UCSD-AML1 (cell line): ENCODE measurements at regions not wholly inside any gene's neighbourhood (a gene's known extent, or its start where the extent isn't known, plus 50 kb on each side); places are given as distances from the start of the nearest gene placed in this dataset.
"Not testable (repeated sequence)": the region's sequence is repeated elsewhere in the genome, so short reads cannot be mapped to it uniquely, and the experiment has no call there.

ENCODE experiments used
- DNase-seq: peaks from one replicate; lab custom pipeline; 2025; ENCODE audit not compliant: unreplicated experiment; lab: John Stamatoyannopoulos, UW

DNA sequence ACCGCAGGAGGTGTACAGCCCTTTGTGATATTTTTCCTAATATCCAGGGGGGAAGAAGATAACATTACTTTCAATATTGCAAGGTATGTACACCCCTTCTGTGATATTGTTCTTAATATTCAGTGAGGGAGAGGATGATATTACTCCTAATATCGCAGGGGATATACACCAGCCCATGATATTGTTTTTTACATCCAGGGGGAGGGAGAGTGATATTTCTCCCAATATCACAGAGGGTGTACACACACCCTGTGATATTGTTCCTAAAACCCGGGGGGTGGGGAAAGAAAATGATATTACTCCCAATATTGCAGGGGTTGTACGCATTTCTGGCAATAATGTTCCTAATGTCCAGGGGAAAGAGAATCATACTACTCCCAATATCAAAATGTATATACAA is 58.0 kb upstream of the SLC25A48 start:
- no peak for DNase-seq

DNA sequence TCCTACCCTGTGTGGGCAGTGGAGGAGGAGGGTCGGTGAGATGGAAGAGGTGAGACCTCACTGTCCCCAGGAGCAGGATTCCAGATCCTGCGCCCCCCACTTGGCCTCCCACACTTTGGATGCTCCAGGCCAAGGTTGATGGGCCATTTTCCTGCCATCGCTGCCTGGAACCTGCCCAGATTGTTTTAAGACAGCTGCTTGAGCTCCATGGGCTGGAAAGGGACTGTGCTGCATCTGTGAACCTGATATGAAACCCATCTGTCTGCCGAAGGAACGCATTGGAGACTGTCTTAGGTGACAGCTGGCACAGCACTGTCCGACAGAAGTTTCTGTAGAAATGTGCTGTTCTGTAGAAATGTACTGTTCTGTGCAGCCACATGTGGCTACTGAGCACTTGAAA is 72.7 kb upstream of the SLC25A48 start:
- DNase-seq, result no peak

DNA sequence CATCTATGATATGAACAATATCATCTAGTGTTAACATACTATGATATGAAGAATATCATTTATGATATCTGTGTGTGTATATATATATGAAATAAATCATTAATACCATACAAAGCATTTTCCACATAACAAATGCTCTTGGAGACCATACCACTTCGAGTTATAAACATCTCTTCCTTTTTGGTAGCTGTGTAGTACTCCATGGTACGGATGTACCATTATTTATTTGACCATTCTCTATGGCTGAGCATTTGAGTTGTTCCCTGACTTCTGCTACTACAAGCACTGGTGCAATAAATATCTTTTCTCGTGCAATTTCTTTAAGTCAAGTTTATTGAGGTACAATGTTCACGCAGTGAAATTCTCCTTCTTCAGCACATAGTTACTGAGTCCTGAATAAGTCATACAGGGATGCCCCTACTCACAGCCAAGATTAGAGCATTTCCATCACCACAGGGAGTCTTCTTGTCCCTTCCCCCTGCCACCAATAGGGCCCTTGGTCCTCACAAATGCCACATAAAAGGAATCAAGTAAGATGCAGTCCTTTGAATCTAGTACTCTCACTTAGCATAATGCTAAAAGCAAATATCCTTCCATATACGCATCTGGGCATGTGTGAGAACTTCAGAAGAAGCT is 75.2 kb upstream of the SLC25A48 start:
- DNase-seq, result no peak

DNA sequence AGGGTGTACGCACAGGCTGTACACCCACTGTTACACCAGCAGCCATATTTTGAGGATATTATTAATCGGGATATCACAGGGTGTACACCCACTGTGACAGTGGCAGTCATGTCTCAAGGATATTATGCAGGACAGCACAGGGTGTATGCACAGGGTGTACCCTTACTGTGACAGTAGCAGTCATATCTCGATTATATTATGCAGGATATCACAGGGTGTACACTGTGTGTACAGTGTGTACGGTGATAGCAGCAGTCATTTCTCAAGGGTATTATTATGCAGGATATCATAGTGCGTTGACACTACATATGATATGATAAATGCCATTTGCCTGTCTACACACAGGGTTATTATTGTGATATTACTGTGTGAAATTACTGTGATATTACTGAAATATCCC is 80.5 kb upstream of the SLC25A48 start:
- DNase-seq, result no peak

DNA sequence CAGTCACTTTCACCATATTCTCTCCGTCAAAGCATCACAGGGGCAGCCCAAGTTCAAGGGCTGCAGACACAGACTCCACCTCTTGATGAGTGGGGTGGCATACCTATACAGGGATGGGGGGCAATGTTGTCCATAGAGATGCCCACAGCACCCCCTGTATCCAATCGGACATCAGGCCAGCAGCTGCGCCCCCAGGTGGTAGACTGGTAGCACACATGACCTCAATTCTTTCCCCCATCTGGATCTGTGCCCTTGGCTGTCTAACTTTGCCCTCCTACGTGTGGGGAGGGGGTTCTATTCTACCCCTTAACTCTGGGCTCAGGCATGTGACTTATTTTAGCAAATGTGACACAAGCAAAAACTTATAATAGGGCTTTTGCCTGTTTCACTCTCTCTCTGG is 84.0 kb upstream of the SLC25A48 start:
- no peak for DNase-seq

DNA sequence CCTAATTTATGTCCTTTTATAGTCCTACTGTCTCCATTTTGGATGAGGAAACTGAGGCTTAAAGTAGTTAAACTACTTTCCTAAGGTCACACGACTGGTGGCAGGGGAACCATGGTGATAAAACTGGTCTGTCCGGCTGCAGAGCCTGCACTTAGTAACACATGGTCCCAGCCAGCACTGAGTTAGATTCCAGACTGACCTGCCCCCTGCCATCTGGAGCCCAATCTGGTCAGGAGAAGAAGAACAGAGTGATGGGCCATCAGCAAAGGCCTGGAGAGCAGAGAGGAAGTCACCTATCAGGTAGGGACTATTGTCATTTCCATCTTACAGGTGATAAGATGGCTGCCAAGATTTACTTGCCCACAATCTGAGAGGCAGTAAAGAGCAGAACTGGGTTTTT is 86.6 kb upstream of the SLC25A48 start:
- DNase-seq, result no peak

DNA sequence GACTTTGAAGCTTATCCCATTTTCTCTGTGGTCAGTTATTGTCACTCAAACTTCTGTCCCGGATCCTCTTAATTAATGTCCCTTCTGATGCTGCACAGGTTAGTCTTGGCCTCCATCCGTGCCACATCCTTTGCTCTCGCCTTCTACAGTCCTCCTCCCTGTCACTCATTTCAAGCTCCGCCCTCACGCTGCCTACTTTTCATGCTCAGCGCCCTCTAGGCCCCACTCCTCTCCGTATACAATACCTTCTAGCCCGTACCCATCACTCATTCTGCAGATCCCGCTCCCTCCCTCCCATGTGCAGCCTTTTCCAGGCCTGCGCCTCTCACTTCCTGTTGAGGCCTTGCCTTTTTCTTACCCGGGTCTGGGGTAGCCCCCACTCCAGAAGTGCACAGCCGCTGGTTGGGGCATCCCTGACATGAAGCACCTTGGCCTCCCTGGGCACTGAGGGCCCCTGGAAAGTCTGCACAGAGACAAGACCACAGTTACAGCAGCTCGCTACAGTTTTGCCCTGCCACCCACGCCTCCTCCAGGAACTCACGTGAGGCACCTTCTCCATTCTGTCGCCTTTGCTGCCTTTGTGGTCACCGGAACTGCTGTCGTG is 88.5 kb upstream of the SLC25A48 start:
- DNase-seq, result no peak

DNA sequence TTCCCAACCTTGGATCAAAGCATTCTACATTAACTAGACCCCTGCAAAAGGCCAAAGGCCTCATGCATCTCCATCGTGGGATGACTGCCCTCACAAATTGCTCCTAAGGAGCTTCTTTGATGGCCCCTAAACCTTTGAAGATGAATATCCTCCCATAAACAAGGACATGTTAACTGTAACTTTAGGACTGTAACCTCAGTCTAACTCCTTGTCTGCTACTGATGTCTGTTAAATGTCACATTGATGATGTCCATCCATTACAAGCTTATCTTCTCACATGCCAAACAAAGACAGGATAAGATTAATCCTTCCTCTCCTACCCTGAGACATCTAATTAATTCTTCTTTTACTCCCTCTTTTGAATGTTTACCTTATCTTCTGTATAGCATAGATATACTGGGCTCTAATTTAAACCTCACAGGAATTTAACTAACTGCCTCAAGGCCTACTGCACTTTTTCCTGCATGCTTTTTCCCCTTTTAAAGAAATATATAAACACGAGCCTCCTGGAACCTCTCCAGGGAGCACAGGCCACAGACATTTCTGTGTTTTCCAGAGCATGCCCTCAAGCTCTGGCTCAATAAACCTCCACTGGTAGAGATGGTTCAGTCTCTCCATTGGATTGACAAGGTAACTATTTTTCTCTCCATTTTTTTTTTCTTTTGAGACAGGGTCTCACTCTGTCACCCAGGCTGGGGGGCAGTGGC is 90.6 kb upstream of the SLC25A48 start:
- DNase-seq, result no peak

DNA sequence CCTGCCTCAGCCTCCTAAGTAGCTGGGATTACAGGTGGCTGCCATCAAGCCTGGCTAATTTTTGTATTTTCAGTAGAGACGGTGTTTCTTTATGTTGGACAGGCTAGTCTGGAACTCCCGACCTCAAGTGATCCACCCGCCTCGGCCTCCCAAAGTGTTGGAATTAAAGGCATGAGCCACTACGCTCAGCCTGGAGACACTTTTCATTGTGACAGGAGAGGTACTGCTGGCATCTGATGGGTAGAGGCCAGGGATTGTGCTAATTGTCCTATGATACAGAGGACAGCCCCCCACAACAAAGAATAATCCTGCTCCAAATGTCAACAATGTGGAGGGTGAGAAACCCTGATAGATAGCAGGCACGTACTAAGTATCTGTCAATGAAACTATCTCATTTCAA is 91.3 kb upstream of the SLC25A48 start:
- DNase-seq, result no peak

DNA sequence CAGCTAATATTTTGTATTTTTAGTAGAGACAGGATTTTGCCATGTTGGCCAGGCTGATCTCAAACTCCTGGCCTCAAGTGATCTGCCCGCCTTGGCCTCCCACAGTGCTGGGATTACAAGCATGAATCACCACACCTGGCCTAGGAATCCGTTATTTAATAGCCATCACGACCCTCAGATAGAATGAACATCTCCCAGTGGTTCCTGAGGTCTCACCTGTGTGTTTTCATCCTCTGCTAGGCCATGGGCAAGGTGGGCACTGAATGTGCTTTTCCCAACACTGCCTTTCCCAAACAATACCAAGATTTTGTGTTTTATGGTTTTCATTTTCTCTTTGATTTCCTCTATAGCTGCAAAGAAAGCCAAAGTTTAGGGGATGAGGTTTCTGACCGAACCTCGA is 92.2 kb upstream of the SLC25A48 start:
- not testable (repeated sequence) for DNase-seq

DNA sequence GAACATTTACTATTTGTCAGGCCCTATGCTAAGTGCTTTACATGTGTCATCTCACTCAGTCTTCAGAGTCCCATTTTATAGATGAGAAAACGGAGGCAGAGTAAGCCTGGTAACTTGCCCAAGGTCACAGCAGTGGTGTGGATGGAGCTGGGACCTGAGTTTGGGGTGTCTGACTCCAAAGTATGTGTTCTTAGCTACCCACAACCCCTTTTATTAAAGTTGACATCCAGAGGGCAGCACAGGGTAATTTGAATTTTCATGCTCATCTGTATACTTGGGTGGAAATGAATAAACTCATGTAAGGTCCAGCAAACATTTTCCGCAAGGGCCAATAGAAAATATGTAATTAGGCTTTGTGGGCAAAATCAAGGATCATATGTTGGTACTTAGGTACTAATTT is 93.4 kb upstream of the SLC25A48 start:
- DNase-seq, result no peak

DNA sequence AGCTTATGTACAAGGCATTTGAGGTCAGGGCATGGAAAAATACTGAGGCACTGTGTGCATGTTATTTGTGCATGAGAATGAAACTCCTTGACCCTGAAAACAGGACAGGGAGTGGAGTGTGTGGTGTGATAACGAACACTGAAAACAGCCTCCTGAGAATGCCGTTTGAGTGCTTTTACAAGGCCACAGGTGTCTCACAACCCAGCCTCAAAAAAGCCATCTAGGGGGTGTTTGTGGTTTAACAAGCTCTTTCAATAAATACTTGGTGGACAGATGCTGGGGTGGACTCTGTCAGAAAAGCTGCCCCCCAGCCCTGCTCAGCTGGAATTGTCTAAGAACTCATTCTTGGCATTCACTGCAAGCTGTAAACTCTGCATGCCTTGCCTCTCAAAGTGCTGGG is 94.0 kb upstream of the SLC25A48 start:
- DNase-seq, result no peak

DNA sequence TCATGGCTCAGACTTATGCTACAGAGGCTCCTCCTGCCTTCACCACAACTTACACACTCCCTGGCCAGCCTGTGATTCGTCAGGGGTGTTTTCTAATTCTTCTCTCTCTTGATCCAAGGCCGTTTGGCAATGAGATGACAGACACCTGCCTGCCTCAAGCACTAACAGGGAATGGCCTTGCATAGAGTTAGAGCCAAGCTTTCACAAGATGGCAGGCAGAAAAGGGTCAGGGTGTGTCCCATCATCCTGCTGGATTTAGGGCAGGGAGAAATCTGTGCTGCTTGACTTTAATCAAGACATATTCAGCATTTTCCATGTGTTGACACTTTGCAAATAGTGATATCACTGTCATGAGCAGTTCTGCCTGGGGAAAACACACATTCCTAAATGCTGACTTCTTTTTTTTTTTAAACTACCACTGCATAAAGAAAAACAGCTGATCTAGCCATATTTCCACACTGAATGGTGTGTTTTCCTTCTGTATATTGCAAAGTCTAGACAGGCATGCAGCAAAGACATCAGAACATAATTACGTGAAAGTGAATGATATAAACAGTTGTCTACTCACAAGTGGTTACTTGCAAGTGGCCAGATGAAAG is 95.0 kb upstream of the SLC25A48 start:
- DNase-seq, result no peak

DNA sequence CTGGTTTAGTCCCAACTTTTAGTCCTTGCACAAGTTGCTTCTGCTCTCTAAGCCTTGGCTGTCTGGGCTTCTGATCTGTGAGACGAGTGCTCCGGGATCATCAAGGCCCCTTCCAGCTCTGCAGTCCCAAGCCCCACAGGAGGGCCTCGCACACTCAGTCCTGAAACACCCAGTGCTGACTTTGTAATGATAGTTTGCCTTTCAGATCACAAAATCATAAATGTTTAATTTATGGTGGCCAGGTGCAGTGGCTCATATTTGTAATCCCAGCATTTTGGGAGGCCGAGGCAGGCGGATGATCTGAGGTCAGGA is 95.9 kb upstream of the SLC25A48 start:
- DNase-seq, result no peak

DNA sequence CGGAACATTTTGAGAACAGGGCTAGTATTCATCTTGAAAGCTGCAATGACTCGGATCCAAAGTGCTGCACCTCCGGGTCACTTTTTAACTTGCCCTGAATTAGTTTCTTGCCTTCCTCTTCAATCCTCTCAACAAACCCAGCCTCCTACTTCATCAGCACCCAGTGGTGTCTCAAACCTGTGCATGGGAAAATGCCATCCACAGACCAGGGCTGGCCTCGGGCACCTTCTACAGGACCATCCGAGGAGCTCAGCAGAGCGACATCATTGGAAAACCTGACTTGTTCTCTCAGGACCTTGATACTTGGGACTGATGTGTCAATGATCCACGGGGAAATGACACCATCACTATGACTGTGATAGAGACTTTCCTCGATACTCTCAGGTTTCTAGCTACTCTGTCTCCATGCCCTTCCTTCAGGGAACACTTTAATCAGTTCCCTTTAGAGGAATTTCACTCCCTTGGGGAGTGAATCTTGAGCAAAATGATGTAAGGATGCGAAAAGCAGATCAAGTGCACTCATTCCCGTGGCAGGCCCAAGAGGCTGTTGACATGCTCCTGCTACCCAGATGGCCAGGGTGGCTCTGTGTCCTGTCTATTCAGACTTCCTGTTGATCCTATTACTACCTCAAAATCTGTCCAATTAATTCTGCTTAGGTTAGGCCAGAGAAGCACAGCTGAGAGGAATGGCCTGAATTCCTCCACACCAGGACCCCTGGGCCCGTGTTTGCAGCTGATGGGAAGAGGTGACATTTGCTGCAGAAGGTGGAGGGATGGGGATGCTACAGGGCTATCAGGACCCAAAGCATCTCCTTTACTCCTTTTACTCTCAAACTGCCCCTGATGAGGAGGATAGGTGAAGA is 96.5 kb upstream of the SLC25A48 start:
- no peak for DNase-seq

DNA sequence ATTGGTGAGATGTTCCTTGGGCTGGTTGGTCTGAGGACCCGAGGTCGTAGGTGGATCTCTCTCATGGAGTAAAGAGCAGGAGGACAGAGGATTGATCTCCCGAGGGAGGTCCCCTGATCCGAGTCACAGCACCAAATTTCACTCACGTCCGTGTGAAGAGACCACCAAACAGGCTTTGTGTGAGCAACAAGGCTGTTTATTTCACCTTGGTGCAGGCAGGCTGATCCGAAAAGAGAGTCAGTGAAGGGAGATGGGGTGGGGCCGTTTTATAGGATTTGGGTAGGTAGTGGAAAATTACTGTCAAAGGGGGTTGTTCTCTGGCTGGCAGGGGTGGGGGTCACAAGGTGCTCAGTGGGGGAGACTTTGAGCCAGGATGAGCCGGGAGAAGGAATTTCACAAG is 97.5 kb upstream of the SLC25A48 start:
- not testable (repeated sequence) for DNase-seq

DNA sequence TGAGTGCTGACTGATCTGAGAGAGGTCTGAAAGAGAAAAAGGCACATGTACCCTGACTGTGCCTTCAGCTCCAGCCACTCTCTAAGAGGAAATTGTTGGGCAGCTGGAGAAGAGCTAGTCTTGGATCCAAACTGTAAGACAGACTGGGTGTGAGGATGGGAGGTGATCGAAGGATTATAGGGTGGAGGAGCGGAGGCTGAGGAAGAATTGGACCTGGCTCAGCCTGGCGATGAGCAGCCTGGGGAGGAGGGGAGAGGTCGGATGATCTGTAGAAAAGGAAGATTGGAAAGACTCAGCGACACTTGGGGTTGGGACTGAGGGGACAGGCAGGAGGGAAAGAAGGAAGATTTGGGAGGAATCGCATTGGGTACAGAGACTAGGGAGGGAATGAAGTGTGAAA is 98.6 kb upstream of the SLC25A48 start:
- no peak for DNase-seq

DNA sequence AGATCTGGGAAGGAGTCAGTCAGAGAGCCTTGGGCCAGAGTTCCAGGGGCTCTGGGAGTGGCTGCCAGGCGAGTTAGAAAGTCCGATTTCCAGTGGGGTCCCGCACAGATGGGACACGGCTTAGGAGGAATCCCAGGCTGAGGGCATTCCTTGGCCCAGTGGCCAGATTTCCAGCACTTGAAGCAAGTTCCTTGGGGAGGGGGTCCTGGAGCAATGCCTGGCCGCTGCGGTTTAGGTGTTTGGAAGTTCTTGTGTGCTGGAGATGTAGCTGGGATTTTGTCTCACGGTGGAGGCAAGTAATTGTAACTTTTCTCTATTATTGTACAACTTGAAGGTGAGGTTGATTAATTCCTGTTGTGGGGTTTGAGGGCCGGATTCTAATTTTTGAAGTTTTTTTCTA is 99.5 kb upstream of the SLC25A48 start:
- DNase-seq, result not testable (repeated sequence)

DNA sequence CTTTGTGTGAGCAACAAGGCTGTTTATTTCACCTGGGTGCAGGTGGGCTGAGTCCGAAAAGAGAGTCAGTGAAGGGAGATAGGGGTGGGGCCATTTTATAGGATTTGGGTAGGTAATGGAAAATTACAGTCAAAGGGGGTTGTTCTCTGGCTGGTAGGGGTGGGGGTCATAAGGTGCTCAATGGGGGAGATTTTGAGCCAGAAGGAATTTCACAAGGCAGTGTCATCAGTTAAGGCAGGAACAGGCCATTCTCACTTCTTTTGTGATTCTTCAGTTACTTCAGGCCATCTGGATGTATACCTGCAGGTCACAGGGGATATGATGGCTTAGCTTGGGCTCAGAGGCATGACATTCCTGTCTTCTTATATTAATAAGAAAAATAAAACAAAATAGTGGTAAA is 103.4 kb upstream of the SLC25A48 start:
- DNase-seq, result not testable (repeated sequence)

DNA sequence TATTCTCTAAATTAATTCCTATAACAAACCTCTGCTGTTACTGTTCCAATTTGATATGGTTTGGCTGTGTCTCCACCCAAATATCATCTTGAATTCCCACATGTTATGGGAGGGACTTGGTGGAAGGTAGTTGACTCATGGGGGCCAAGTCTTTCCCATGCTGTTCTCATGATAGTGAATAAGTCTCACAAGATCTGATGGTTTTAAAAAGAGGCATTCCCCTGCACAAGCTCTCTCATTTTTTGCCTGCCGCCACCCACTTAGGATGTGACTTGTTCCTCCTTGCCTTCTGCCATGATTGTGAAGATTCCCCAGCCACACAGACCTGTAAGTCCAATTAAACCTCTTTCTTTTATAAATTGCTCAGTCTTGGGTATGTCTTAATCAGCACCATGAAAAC is 104.3 kb upstream of the SLC25A48 start:
- not testable (repeated sequence) for DNase-seq

DNA sequence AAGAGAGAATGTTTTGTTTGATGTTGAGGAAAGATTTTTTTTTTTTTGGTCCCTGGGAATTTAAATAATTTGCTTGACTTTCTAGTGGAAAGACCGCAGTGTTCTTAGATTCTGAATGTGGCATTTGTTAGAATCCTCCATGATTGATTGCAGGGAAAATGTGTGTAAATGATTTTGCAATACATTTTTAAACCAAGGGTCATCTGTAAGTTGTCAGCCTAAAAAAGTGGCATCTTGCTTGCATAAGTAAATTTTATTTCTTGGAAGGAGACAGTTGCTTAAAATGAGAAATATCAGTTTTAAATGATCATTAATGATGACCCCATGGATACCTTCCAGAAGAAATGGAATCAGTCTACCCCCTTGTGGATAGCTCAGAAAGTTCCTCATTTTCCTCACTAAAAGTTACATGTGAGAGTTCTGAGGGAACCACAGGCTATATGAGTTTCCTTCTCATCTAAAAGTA is 105.1 kb upstream of the SLC25A48 start:
- DNase-seq, result no peak
